ENCODE measurements at regions not wholly inside any gene's neighbourhood (a gene's known extent, or its start where the extent isn't known, plus 50 kb on each side); places are given as distances from the start of the nearest gene placed in this dataset.

DNA sequence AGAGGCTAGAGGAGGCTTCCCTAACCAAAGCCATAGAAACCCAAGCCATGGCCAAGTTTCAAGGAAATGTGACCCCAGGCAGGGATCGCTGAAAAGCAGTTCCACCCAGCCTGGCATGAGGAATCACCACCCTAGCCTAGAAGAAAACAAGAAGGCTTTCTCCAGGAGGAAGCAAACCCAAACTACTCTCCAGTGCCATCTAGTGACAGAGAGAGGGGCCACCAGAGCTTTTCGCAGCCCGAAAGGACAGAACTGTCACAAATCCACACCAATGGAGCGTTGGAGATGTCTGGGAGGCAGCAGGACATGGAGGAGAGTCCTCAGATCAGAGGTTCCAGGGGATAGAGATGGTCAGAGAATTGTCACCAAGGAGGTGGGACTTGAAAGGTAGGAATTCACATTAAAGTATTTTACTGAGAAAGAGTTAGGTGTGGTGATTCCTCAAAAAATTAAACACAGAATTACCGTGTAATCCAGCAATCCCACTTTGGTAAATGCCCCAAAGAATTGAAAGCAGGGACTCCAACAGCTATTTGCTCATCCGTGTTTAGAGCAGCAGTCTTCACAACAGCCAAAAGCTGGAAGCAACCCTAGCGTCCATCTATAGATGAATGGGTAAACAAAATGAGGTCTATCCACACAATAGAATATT is 67.3 kb upstream of the NUP50 start:
- DNase-seq: peak; percentile 26

DNA sequence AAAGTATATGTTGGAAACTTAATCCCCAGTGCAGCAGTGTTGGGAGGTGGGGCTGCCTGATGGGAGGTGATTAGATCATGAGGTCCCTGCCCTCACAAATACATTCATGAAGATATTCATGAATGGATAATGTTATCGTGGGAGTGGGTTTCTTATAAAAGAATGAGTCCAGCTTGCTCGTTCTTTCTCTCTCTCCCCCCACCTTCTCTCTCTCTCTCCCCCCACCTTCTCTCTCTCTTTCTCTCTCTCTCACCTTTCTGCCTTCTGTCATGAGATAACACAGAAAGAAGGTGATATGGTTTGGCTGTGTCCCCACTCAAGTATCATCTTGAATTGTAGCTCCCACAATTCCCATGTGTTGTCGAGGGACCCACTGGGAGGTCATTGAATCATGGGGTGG is 66.7 kb upstream of the NUP50 start:
- no peak for DNase-seq

DNA sequence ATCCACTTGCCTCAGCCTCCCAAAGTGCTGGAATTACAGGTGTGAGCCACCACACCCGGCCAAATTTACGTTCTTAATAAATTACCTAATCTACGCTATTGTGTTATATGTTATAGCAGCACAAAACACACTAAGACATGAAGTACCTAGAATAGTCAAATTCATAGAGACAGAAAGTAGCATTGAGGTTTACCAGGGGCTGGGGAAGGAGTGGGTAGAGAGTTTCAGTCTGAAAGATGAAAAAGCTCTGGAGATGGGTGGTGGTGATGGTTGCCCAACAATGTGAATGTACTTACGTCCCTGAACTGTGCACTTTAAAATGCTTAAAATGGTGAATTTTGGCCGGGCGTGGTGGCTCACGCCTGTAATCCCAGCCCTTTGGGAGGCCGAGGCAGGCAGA is 65.7 kb upstream of the NUP50 start:
- DNase-seq: no peak

DNA sequence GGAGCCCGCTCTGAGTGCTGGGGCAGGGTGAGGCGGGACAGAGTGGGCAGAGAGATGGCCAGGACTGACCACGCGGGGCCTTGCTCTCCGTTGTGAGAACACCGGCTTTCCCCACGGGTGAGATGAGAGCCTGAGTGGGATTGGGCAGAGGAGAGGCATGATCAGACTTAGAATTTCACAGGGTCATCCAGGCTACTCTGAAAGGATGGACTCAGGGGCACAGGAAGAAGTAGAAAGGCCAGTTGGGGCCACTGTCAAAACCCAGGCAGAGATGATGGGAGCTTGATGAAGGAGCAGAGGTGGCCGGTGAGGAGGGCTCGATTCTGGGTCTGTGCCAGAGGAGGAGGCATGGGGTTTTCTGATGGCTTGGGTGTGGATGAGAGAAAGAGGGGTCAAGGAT is 63.8 kb upstream of the NUP50 start:
- DNase-seq: no peak

DNA sequence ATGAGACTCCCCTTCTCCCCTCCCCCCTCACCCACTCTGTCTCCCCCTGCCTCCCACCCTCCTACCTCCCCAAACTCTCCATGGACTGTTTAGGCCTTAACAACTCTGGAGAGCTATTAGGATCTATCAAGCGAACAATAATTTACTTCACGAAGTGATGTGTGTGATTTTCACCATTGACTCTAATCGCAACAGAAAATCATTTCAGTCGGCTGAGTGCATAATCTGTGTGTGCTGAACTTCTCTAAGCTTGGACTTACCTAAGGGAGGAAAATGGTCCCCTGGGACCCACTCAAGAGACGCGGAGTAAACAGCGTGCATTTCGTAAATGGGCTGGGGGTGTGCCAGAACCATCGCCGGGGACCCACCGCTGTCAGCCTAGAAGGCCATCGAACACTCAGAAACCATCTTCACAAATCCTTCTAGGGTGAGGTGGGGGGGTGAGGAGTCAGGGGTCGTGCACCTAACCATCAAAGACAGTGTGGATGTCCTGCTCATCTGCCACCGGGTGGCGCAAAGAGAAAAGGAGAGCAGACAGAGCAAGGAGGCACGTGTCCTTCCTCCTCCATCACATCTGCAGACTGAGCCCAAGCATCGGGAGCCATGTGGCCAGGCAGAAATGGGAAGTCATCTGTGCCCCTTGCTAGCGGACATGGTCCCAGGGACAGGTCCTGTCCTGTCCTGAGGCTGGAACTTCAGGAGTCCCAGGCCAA is 62.1 kb upstream of the NUP50 start:
- DNase-seq: peak; percentile 62

DNA sequence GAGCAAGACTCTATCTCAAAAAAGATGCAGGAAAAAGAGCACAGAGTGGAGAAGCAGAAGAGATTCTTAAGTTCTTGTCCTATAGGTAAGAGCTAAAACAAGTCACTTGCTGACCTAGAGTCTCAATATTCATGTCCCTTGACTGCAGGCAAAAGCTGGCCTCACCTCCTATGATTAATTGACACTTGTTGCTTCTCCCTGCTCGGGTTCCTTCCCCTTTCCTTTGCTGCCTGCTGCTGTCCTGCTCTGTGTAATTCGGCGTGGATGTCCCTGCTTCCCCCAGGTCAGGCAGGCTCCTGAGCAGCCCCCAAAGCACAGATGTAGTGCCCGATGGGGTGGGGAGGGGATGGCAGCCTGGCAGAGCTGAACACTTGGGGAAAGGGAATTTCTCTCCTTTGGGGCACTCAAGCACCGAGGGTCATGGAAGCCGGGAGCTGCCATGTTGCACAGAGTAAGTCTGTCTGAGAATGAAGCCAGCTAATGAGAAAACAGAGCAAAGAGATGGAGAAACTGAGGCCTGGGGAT is 60.8 kb upstream of the NUP50 start:
- no peak for DNase-seq

DNA sequence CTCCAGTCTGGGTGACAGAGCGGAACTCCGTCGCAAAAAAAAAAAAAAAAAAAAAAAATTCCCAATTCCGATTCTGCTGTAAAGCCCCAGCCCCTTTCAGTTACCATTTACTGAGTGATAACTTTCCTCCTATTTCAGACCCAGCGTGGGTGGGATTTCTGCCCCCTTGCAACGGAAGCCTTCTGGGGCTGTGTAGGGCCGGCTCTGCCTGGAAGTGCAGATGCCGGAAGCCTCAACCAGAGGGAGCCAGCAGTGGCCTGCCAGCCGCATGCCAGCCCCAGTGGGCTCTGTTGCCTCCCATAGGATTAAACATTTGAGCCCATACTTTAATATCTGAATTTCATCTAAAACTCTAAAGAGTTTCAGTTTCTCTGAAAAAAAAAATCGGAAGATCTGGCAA is 60.0 kb upstream of the NUP50 start:
- no peak for DNase-seq

DNA sequence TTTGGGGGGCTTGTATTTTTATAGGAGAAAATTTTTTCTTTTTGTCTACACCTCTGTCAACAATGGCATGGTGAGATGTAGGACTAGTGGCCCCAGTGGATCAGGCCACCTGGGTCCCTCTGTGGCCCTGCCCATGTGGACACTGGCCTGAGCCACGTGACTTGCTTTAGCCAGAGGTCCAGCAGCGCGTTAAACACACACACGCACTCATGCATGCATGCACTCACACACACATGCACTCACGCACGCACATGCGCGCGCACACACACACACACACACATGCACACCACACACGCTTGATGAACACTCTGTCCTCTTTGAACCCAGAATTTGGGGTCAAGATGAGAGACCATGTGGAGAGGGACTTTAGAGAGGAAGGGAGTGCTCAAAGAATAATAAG is 59.4 kb upstream of the NUP50 start:
- DNase-seq: no peak

DNA sequence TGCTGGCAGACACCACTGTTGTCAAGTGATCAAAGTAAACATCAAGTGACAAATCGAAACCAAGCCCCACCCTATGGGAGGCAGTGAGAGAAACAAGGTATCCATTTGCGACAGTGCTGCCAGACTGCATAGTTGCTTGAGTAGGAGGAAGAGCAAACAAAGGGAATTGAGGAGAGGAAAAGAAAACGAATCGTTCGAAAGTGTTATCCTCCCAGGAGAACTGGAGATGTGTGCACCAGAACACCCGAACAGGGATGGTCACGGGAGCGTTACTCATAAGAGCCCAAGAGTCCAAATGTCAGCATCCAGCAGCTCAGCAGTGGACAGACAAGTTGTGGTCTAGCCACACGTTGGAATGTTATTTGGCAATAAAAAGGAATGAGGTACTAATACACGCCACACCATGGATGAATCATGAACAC is 58.4 kb upstream of the NUP50 start:
- no peak for DNase-seq

DNA sequence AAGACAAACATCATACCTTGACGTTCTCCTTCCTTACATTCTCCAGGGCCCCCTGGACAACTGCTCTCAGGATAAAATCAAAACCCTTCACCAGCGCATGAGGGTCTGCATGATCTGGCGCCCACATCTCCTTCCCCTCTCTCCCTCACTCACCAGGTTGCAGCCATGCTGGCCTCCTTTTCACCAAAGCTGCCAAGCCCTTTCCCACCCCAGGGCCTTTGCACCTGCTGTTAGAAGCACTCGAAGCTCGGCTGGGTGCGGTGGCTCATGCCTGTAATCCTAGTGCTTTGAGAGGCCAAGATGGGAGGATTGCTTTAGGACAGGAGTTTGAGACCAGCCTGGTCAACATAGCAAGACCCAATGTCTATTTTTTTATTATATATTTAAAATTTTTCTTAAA is 56.1 kb upstream of the NUP50 start:
- DNase-seq: no peak

DNA sequence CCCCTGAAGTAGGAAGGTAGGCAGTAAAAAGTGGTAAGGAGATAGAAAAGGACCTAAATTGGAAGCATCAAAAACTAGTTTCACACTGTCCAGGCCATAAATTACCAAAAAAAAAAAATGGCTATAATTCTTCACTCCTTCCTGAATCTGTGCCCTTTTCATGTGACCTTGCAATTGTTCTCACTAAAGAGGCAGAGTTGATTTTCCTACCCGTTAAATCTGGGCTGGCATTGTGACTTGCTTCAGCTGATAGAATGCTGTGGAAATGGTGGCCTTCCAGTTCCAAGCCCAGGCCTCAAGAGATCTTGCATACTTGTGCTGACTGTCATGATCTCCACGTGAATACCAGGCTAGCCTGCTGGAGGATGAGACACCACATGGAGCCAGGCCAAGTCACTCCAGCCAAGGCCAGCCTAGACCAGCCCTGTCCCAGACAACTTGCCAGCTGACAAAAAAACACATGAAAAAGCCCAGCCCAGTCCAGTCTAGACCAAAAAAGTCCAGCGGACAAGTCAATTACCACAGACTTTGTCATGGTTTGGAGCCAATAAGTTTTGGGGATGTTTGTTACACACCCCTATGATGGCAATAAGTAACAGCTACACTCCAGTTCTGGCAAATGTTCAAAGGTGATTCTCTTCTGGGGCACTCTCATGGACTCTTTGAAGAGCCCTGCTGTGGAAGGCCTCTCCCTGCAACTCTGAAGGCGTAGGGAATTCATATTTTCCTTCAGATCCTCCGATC is 51.4 kb upstream of the NUP50 start:
- no peak for DNase-seq

Data from NCI-H524 treated with DMSO at 0.1 percent for 48 hours (cell line).